ENCODE measurements at regions not wholly inside any gene's neighbourhood (a gene's known extent, or its start where the extent isn't known, plus 50 kb on each side); places are given as distances from the start of the nearest gene placed in this dataset.

- H3K79me1 ChIP-seq (ENCODE audit: low read depth, low read length): no peaks in the 10 kb centered on the region
- no peak overlapping the region for H3K14ac ChIP-seq (ENCODE audit: insufficient read length)
- H3K23ac ChIP-seq (ENCODE audit: insufficient read length): no peak overlapping the region
- H2BK12ac ChIP-seq (ENCODE audit: low read depth, low read length): no peak overlapping the region
- no peak for DNase-seq (ENCODE audit: low read depth in 1 of 2, low spot score in 2 of 2)
- no peak for FAIRE-seq
- ChIA-PET POLR2A (ENCODE audit: partially characterized antibody) (no interaction called here), CTCF (ENCODE audit: partially characterized antibody) (interaction anchor here (1.0 to 1.6 kb wide), 2 partner anchors 16 to 193 kb away, joined by 3 to 5 read pairs; partner anchors contain the start of gene SCN3A)
- H3K56ac ChIP-seq (replicated peaks; ENCODE audit: insufficient read length, low read depth, low read length): no peak overlapping the region
- H4K5ac ChIP-seq (ENCODE audit: insufficient read length, low read depth, low read length): no peak overlapping the region
- no peak overlapping the region for H2AK5ac ChIP-seq (ENCODE audit: low read depth, low read length)
- H2BK120ac ChIP-seq (replicated peaks; ENCODE audit: low read depth, low read length): no peak overlapping the region
- no peak overlapping the region for H4K91ac ChIP-seq (replicated peaks; ENCODE audit: insufficient read length, low read length)
- no peak overlapping the region for H2BK15ac ChIP-seq (ENCODE audit: low read length)
- no peak overlapping the region for H2BK5ac ChIP-seq (ENCODE audit: low read depth, low read length)
- H3K23me2 ChIP-seq (ENCODE audit: low read depth, low read length): no peaks in the 10 kb centered on the region
- H3K4ac ChIP-seq (replicated peaks; ENCODE audit: insufficient read length, low read depth, low read length): no peak overlapping the region
- no peak overlapping the region for H2BK20ac ChIP-seq (ENCODE audit: low read length)
- no peak overlapping the region for H3K18ac ChIP-seq (ENCODE audit: extremely low read depth, low read length)
- WGBS, 2 experiments (ENCODE audit: extremely low coverage in 1 of 2, insufficient coverage in 1 of 2, insufficient read length in 1 of 2, insufficient replicate concordance in 2 of 2, low coverage in 1 of 2, low lambda C conversion rate in 2 of 2, missing lambda C conversion rate in 1 of 2): 90% methylated on average over 1 of the region's 1 CpG; no CpG with 5 or more reads in 1 of the 2 experiments
- no peaks in the 10 kb centered on the region for H3K27me3 ChIP-seq (replicated peaks in 1 of 4; ENCODE audit: control insufficient read depth in 3 of 4, extremely low read depth in 1 of 4, insufficient read depth in 3 of 4, low read length in 3 of 4)
- no peak overlapping the region for H3K4me2 ChIP-seq (ENCODE audit: insufficient read depth in 1 of 2, low read depth in 2 of 2, low read length in 2 of 2)
- H3K9ac ChIP-seq (replicated peaks in 1 of 4; ENCODE audit: extremely low read depth in 1 of 4, low read depth in 3 of 4, low read length in 3 of 4): no peak overlapping the region
- no peak overlapping the region for H2AFZ ChIP-seq (ENCODE audit: low read length)
- H3K9me3 ChIP-seq (ENCODE audit: insufficient read depth in 2 of 2, low read depth in 1 of 2, low read length in 1 of 2): no peaks in the 10 kb centered on the region
- no peaks in the 10 kb centered on the region for H4K20me1 ChIP-seq (replicated peaks in 1 of 2; ENCODE audit: control insufficient read depth in 1 of 2, insufficient read depth in 2 of 2, low read length in 2 of 2)
- no peaks in the 10 kb centered on the region for H3K36me3 ChIP-seq (ENCODE audit: control insufficient read depth in 2 of 4, insufficient read depth in 4 of 4, low read length in 3 of 4)
- TF ChIP-seq SIN3A (conservative IDR thresholded peaks at IDR 0.05 in 1 of 2, IDR thresholded peaks at IDR 0.05 in 1 of 2; ENCODE audit: low read depth in 1 of 2, low read length in 2 of 2) (no peak), NRF1 (IDR thresholded peaks at IDR 0.05; ENCODE audit: low read depth, low read length) (no peak), RFX5 (IDR thresholded peaks at IDR 0.05; ENCODE audit: borderline replicate concordance, low read depth, low read length) (no peak), CTCF (IDR thresholded peaks at IDR 0.05; ENCODE audit: control extremely low read depth in 1 of 3, insufficient read depth in 1 of 3, low read depth in 1 of 3, low read length in 3 of 3) (no peak)
- H3K79me2 ChIP-seq (ENCODE audit: control insufficient read depth in 1 of 2, insufficient read depth in 2 of 2, low read length in 2 of 2): no peaks in the 10 kb centered on the region
- no peak overlapping the region for H3K27ac ChIP-seq (ENCODE audit: low read depth, low read length)
- H4K8ac ChIP-seq (ENCODE audit: extremely low read depth, insufficient read depth, low read length): no peak overlapping the region
- H3K4me3 ChIP-seq (ENCODE audit: extremely low read depth in 1 of 4, insufficient read depth in 2 of 4, low read depth in 3 of 4, low read length in 4 of 4): no peak overlapping the region
- no peaks in the 10 kb centered on the region for H3K4me1 ChIP-seq (replicated peaks in 1 of 4; ENCODE audit: control insufficient read depth in 3 of 4, insufficient read depth in 4 of 4, low read length in 3 of 4)
Measured at GRCh38 chr2:165010556-165010955, 55.2 kb upstream of the SLC38A11 start.

Data from H1 (cell line).